Activated CD8-positive, alpha-beta T cell treated with anti-CD3 and anti-CD28 coated beads for 36 hours (primary cell): ENCODE measurements at regions not wholly inside any gene's neighbourhood (a gene's known extent, or its start where the extent isn't known, plus 50 kb on each side); places are given as distances from the start of the nearest gene placed in this dataset. TPM values are rescaled to one million over a fixed set of nuclear protein-coding genes. Genes with fewer than 3 reads are reported as not detected.
"Not testable (repeated sequence)": the region's sequence is repeated elsewhere in the genome, so short reads cannot be mapped to it uniquely, and the experiment has no call there.

ENCODE experiments used
- ATAC-seq: fragments of 200-7000 bp; cut with Tn5 transposase; one replicate; pipeline ENCODE4 v1.10.0; 2021; ENCODE audit warnings: mild to moderate bottlenecking, moderate library complexity
- CTCF ChIA-PET: fragments of 350-600 bp; sonication (Branson Sonifier 250); formaldehyde crosslinking; loops from one replicate; lab custom pipeline; 2021; ENCODE audit warnings: antibody characterized with exemption; lab: Charles Lee
- POLR2A ChIA-PET: fragments of 350-600 bp; sonication (Branson Sonifier 250); formaldehyde crosslinking; loops from one replicate; lab custom pipeline; 2021; ENCODE audit warnings: antibody characterized with exemption; lab: Charles Lee
- DNase-seq: peaks from one replicate; pipeline ENCODE4 v3.0.0-alpha.2; 2020
- H3K27ac Mint-ChIP-seq: one replicate; pipeline ENCODE4 v1.8.0; 2021; ENCODE audit warnings: mild to moderate bottlenecking, mixed read lengths
- H3K27me3 Mint-ChIP-seq: one replicate; pipeline ENCODE4 v1.8.0; 2021; ENCODE audit warnings: mixed read lengths
- H3K36me3 Mint-ChIP-seq: one replicate; pipeline ENCODE4 v1.8.0; 2021; ENCODE audit warnings: low read depth, mixed read lengths
- H3K4me1 Mint-ChIP-seq: one replicate; pipeline ENCODE4 v1.8.0; 2021; ENCODE audit warnings: low read depth, mixed read lengths
- H3K4me3 Mint-ChIP-seq: one replicate; pipeline ENCODE4 v1.8.0; 2021; ENCODE audit warnings: mild to moderate bottlenecking, moderate library complexity, mixed read lengths
- H3K9me3 Mint-ChIP-seq: one replicate; pipeline ENCODE4 v1.8.0; 2021; ENCODE audit warnings: mixed read lengths
- CTCF ChIP-seq: fragments of 200-600 bp; IDR thresholded peaks from one replicate; pipeline ENCODE4 v1.8.0; 2022; ENCODE audit warnings: antibody characterized with exemption, mild to moderate bottlenecking
- intact Hi-C: fragments of 100-400 bp; cut with micrococcal nuclease; formaldehyde crosslinking; loops from one replicate; pipeline ENCODE4 v1.10.0; 2022
- microRNA-seq: library from miRNA; unstranded; fragments of <30 nt; microRNA quantifications from one replicate; pipeline ENCODE4 v1.2.0, GENCODE V29; 2022; ENCODE audit warnings: borderline microRNAs expressed, borderline replicate concordance

DNA sequence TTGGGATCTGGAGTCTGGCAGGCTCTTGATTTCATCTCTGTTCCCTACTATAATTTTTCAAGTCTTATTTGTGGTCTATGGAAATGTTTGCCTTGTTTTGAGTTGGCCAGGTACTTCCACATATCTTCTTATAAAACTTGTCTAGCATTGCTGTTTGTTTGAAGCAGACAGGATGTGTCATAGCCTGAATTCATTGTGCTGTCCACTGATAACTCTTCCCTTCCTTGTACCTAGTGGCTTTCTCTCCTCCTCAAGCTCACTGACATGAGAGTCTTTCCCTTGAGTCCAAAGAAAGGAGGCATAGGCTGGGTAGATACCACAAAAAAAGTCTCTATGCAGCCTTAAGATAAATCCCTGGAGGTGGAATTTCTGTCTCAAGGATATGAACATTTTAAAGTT lies 59.2 kb upstream of the FAM241A start:
- peaks cover 2% of the 10 kb centered on the region for H3K27me3 Mint-ChIP-seq
- CTCF ChIA-PET, result no interaction called here
- POLR2A ChIA-PET, result no interaction called here
- no peaks in the 10 kb centered on the region for H3K36me3 Mint-ChIP-seq
- TF ChIP-seq CTCF, result no peak
- DNase-seq (no peak), ATAC-seq (no peak)
- no peaks in the 10 kb centered on the region for H3K9me3 Mint-ChIP-seq
- H3K4me1 Mint-ChIP-seq, result peaks cover 2% of the 10 kb centered on the region
- H3K4me3 Mint-ChIP-seq, result no peak overlapping the region
- H3K27ac Mint-ChIP-seq, result no peak overlapping the region
- intact Hi-C loops, result no loop called here

GRCh38 chr4:112086661-112087060 lies 58.6 kb upstream of the FAM241A start:
- intact Hi-C loops, H3K27me3 Mint-ChIP-seq, ATAC-seq, H3K4me3 Mint-ChIP-seq, CTCF ChIA-PET, H3K9me3 Mint-ChIP-seq, H3K4me1 Mint-ChIP-seq, H3K36me3 Mint-ChIP-seq, DNase-seq, POLR2A ChIA-PET, H3K27ac Mint-ChIP-seq: not testable (repeated sequence)

DNA sequence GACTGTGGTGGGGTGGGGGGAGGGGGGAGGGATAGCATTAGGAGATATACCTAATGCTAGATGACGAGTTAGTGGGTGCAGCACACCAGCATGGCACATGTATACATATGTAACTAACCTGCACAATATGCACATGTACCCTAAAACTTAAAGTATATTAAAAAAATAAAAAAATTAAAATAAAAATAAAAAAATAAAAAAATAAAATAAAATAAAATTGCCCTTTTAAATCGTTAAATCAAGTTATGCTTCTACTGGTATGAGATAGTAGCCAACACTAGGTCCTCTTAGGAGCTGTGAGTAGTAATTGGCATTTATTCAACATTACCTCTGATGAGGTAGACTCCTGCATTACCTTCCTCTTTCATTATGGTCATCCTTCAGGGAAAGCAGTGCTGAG lies 52.9 kb upstream of the FAM241A start:
- H3K36me3 Mint-ChIP-seq, DNase-seq, POLR2A ChIA-PET, H3K27ac Mint-ChIP-seq, ATAC-seq, H3K9me3 Mint-ChIP-seq, H3K4me3 Mint-ChIP-seq, H3K4me1 Mint-ChIP-seq, intact Hi-C loops: not testable (repeated sequence)
- CTCF ChIA-PET, result interaction anchor here (2.4 kb wide), 1 partner anchor 432 kb away, joined by 10 read pairs; no protein-coding TSS in a partner anchor
- peaks cover 11% of the 10 kb centered on the region for H3K27me3 Mint-ChIP-seq

- Mint-ChIP-seq H3K36me3 (no peaks in the 10 kb centered on the region), H3K9me3 (peaks cover 2% of the 10 kb centered on the region), H3K27ac (no peak overlapping the region), H3K27me3 (peaks cover 10% of the 10 kb centered on the region), H3K4me1 (no peaks in the 10 kb centered on the region), H3K4me3 (no peak overlapping the region)
- no peak for ATAC-seq
- CTCF ChIA-PET, result interaction anchor here (2.4 kb wide), 1 partner anchor 430 kb away, joined by 10 read pairs; no protein-coding TSS in a partner anchor
- TF ChIP-seq CTCF, result no peak
- no peak for DNase-seq
- intact Hi-C loops, result no loop called here
- POLR2A ChIA-PET, result interaction anchor here (0.7 kb wide), 1 partner anchor 127 kb away, joined by 3 read pairs; no protein-coding TSS in a partner anchor
Observed at GRCh38 chr4:112093636-112094202, 51.5 kb upstream of the FAM241A start.

DNA sequence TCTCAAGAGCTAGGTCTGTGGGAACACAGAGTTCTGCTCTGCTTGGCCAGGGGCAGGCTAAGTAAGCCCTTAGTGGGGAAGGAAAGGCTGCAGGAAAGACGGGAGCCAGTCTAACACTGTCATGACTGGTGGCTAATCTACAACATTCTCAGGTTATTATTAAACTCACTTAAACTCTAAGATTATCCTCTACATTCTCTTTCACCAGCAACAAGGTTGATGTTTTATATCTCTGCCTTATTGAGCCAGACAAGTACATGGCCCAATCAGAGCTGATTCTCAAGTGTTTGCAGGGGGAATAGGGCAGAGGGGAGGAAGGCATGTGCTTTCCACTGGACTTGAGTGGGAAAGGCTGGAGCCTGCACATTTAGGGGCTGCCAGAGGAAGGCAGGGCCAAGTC lies 50.9 kb upstream of the FAM241A start:
- no peak overlapping the region for H3K27ac Mint-ChIP-seq
- DNase-seq, result no peak
- H3K9me3 Mint-ChIP-seq, result peaks cover 2% of the 10 kb centered on the region
- intact Hi-C loops, result no loop called here
- TF ChIP-seq CTCF, result no peak
- CTCF ChIA-PET, result interaction anchor here (0.9 to 2.4 kb wide), 3 partner anchors 15 to 430 kb away, joined by 3 to 10 read pairs (median 3); no protein-coding TSS in a partner anchor
- H3K27me3 Mint-ChIP-seq, result peaks cover 10% of the 10 kb centered on the region
- no peaks in the 10 kb centered on the region for H3K4me1 Mint-ChIP-seq
- ATAC-seq, result no peak
- POLR2A ChIA-PET, result interaction anchor here (0.7 to 0.9 kb wide), 2 partner anchors 126 to 191 kb away, joined by 3 read pairs; partner anchors contain the start of gene TIFA
- H3K4me3 Mint-ChIP-seq, result no peak overlapping the region
- H3K36me3 Mint-ChIP-seq, result no peaks in the 10 kb centered on the region

Small RNA genes in the stretch of these regions (microRNA-seq; reads per million reads assigned to microRNA genes)
- not detected for gene MIR297
